Sigmoid colon (tissue), 6 donors: ENCODE measurements at regions not wholly inside any gene's neighbourhood (a gene's known extent, or its start where the extent isn't known, plus 50 kb on each side); places are given as distances from the start of the nearest gene placed in this dataset.

Experiments
- DNase-seq: peaks from one replicate; pipeline ENCODE4 v3.0.0-alpha.2; 2019
- H3K27ac ChIP-seq, 4 donors: fragments of 200-600 bp; sonication (generic); one replicate each; pipeline ENCODE4 v1.5.1; 2016 to 2019; ENCODE audit warnings: mild to moderate bottlenecking in 1 of 4
- H3K27me3 ChIP-seq, 3 donors: fragments of 200-600 bp; sonication (generic); one replicate each; pipeline ENCODE4 v1.5.1; 2019; ENCODE audit warnings: mild to moderate bottlenecking in 1 of 3
- H3K36me3 ChIP-seq, 4 donors: fragments of 200-600 bp; sonication (generic); one replicate each; pipeline ENCODE4 v1.5.1; 2016 to 2019
- H3K4me1 ChIP-seq, 4 donors: fragments of 200-600 bp; sonication (generic); one replicate each; pipeline ENCODE4 v1.5.1; 2017 to 2019
- H3K4me3 ChIP-seq, 4 donors: fragments of 200-600 bp; sonication (generic); one replicate each; pipeline ENCODE4 v1.5.1; 2017 to 2019; ENCODE audit warnings: mild to moderate bottlenecking in 2 of 4, moderate library complexity in 1 of 4
- H3K9me3 ChIP-seq, 4 donors: fragments of 200-600 bp in 3 of 4; sonication (generic) in 3 of 4; one replicate each; pipeline versions ENCODE4 v1.5.1 to v1.6.1; 2013 to 2019
- CTCF ChIP-seq, 4 experiments: fragments of 450-650 bp in 3 of 4; fragments of 200-600 bp in 1 of 4; IDR thresholded peaks; one replicate each; pipeline ENCODE4 v1.5.1; 2016 to 2019; ENCODE audit warnings: antibody characterized with exemption in 4 of 4, mild to moderate bottlenecking in 3 of 4, moderate library complexity in 2 of 4
- EP300 ChIP-seq, 4 donors: sonication (generic); formaldehyde crosslinking; IDR thresholded peaks; one replicate each; pipeline ENCODE4 v1.6.1; 2017; ENCODE audit warnings: antibody characterized with exemption in 4 of 4
- POLR2A ChIP-seq, 2 donors: fragments of 450-650 bp; IDR thresholded peaks; one replicate each; pipeline ENCODE4 v1.6.1; 2016; ENCODE audit warnings: antibody characterized with exemption in 2 of 2, mild to moderate bottlenecking in 2 of 2, moderate library complexity in 2 of 2
- POLR2AphosphoS5 ChIP-seq, 4 donors: sonication (generic); formaldehyde crosslinking; IDR thresholded peaks; one replicate each; pipeline ENCODE4 v1.6.1; 2017; ENCODE audit warnings: antibody characterized with exemption in 4 of 4
- WGBS, 2 donors: extraction: QIAGEN DNeasy Blood & Tissue Kit; methylation state at CpG; one replicate each; pipeline ENCODE4 v1.1.7; 2013; 5-methylcytosine and 5-hydroxymethylcytosine counted together
- intact Hi-C: fragments of 100-400 bp; cut with DNase I; formaldehyde crosslinking; loops from one replicate; pipeline ENCODE4 v1.15.1; 2023
- donor health status: healthy with polysubstance abuse.
- donor health status: healthy.

- WGBS, 2 donors, result 54 to 55% methylated on average over 3 of the region's 3 CpGs
- TF ChIP-seq CTCF (IDR thresholded peaks at IDR 0.05) (no peak), EP300 (IDR thresholded peaks at IDR 0.05) (no peak), POLR2A (IDR thresholded peaks at IDR 0.05) (no peak), POLR2AphosphoS5 (IDR thresholded peaks at IDR 0.05) (no peak)
- intact Hi-C loops, result no loop called here
- no peak for DNase-seq
- Histone ChIP-seq H3K9me3 (no peaks in the 10 kb centered on the region), H3K36me3 (no peaks in the 10 kb centered on the region), H3K4me3 (no peak overlapping the region), H3K27me3 (no peaks in the 10 kb centered on the region), H3K4me1 (no peaks in the 10 kb centered on the region), H3K27ac (no peak overlapping the region)
Measured at GRCh38 chr7:118844748-118845147, 620.2 kb downstream of the ANKRD7 start.

- no peak overlapping the region for H3K27ac ChIP-seq
- DNase-seq, result no peak
- no peaks in the 10 kb centered on the region for H3K27me3 ChIP-seq
- H3K4me1 ChIP-seq, result no peaks in the 10 kb centered on the region
- no peak overlapping the region for H3K4me3 ChIP-seq
- TF ChIP-seq CTCF (IDR thresholded peaks at IDR 0.05) (no peak), POLR2A (IDR thresholded peaks at IDR 0.05) (no peak), EP300 (IDR thresholded peaks at IDR 0.05) (no peak), POLR2AphosphoS5 (IDR thresholded peaks at IDR 0.05) (no peak)
- intact Hi-C loops, result no loop called here
- H3K36me3 ChIP-seq, result no peaks in the 10 kb centered on the region
- 86 to 88% methylated on average over 3 of the region's 3 CpGs for WGBS, 2 donors
- no peaks in the 10 kb centered on the region for H3K9me3 ChIP-seq
Measured at GRCh38 chr7:118845791-118846190, 621.3 kb downstream of the ANKRD7 start.

- intact Hi-C loops, result no loop called here
- Histone ChIP-seq H3K36me3 (no peaks in the 10 kb centered on the region), H3K4me1 (no peaks in the 10 kb centered on the region), H3K27ac (no peak overlapping the region), H3K9me3 (no peaks in the 10 kb centered on the region), H3K4me3 (no peak overlapping the region), H3K27me3 (no peaks in the 10 kb centered on the region)
- DNase-seq, result no peak
- TF ChIP-seq POLR2AphosphoS5 (IDR thresholded peaks at IDR 0.05) (no peak), POLR2A (IDR thresholded peaks at IDR 0.05) (no peak), EP300 (IDR thresholded peaks at IDR 0.05) (no peak), CTCF (IDR thresholded peaks at IDR 0.05) (no peak)
Measured at GRCh38 chr7:118846977-118847376, 622.5 kb downstream of the ANKRD7 start.

- intact Hi-C loops, result no loop called here
- TF ChIP-seq POLR2AphosphoS5 (IDR thresholded peaks at IDR 0.05), result no peak
- H3K27me3 ChIP-seq, result no peaks in the 10 kb centered on the region
- H3K4me3 ChIP-seq, result no peak overlapping the region
- H3K9me3 ChIP-seq, result no peaks in the 10 kb centered on the region
- WGBS, 2 donors, result 48 to 52% methylated on average over 3 of the region's 3 CpGs
- H3K27ac ChIP-seq, result no peak overlapping the region
- H3K4me1 ChIP-seq, result no peaks in the 10 kb centered on the region
- DNase-seq, result no peak
- H3K36me3 ChIP-seq, result no peaks in the 10 kb centered on the region
Measured at GRCh38 chr7:118855290-118855689, 630.8 kb downstream of the ANKRD7 start.

GRCh38 chr7:118858651-118859149 lies 634.2 kb downstream of the ANKRD7 start:
- Histone ChIP-seq H3K9me3 (no peaks in the 10 kb centered on the region), H3K27me3 (no peaks in the 10 kb centered on the region), H3K27ac (no peak overlapping the region), H3K36me3 (no peaks in the 10 kb centered on the region), H3K4me1 (no peaks in the 10 kb centered on the region), H3K4me3 (peak overlapping the region in 1 of 4 donors; percentile 41)
- TF ChIP-seq POLR2AphosphoS5 (IDR thresholded peaks at IDR 0.05) (no peak), EP300 (IDR thresholded peaks at IDR 0.05) (no peak), CTCF (IDR thresholded peaks at IDR 0.05) (no peak), POLR2A (IDR thresholded peaks at IDR 0.05) (no peak)
- WGBS, 2 donors, result 91 to 93% methylated on average over 49 of the region's 49 CpGs
- no peak for DNase-seq
- intact Hi-C loops, result no loop called here
